SK-MEL-5 (cell line): ENCODE measurements at regions not wholly inside any gene's neighbourhood (a gene's known extent, or its start where the extent isn't known, plus 50 kb on each side); places are given as distances from the start of the nearest gene placed in this dataset.
"Not testable (repeated sequence)": the region's sequence is repeated elsewhere in the genome, so short reads cannot be mapped to it uniquely, and the experiment has no call there.

Source experiments
- DNase-seq: peaks from one replicate; pipeline ENCODE4 v3.0.0-alpha.2; 2016; ENCODE audit warnings: low read depth, low spot score
- in situ Hi-C: cut with HindIII; loops from 2 replicates; pipeline ENCODE4 v1.10.0; 2016; ENCODE audit warnings: low sequenced_read_pairs, high pct_unique_total_duplicates, low pct_unique_long_range_greater_than_20kb

DNA sequence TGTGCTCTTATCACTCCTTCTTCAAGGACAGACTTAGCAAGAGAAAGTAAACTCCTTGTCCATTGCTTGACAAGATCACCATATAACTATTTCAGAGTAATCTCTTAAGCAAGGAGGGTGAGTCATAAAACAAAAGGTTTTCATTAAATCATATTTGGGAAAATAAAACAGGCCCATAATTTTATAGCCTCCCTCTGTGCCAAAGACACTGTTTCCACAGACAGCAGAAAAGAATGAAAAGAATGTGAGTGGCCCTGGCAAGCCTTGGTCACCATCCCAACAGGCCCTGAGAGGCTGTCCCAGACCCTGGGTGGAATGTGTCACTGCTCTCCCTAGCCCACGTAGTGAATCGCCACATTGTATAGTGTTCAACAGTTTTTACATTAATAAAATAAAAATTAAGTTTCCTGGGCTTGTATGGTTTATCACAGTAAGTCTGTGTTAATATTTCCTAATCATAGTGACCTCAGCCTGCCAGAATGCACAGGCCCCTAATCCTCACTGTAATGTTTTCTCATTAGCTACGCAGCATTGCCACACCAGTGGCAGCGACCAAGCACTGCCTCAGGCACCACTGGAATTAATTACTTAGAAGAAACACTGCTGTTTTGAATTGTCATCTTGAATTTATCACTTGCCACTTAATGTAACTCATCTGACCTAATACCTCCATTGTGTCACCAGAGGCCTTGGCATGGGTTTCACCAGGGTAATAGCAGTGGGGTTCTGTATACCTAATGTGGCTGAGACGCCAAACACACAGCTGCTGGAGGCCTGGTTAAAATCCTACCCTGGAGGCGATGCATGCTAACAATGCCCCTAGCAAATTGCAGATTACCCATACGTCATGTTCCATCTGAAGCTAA lies 401.9 kb downstream of the LNPK start:
- no peak for DNase-seq
- in situ Hi-C loops: no loop called here

DNA sequence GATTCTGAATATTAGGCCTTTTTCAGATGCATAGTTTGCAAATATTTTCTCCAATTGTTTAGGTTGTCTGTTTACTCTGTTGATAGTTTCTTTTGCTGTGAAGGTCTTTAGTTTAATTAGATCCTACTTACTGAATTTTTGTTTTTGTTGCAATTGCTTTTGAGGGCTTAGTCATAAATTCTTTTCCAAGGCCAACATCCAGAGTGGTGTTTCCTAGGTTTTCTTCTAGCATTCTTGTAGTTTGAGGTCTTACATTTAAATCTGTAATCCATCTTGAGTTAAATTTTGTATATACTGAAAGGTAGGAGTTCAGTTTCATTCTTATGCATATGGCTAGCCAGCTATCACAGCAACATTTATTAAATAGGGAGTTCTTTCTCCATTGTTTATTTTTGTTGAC lies 404.8 kb downstream of the LNPK start:
- in situ Hi-C loops: no loop called here
- no peak for DNase-seq

DNA sequence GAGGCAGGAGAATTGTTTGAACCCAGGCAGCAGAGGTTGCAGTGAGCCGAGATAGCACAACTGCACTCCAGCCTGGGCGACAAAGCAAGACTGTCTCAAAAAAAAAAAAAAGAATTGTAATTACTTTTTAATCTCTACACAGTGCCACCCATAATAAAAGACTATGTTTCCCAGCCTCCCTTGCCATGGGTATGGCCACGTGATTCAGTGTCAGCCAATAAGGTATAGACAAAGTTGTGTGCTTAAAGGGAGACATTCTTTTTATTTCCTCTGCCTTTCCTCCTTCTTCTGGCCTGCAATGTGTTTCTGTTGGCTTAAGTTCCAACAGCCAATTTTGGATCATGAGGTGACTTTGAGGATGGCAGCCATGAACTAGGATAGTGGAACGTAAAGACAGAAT lies 406.9 kb downstream of the LNPK start:
- no peak for DNase-seq
- in situ Hi-C loops: no loop called here

DNA sequence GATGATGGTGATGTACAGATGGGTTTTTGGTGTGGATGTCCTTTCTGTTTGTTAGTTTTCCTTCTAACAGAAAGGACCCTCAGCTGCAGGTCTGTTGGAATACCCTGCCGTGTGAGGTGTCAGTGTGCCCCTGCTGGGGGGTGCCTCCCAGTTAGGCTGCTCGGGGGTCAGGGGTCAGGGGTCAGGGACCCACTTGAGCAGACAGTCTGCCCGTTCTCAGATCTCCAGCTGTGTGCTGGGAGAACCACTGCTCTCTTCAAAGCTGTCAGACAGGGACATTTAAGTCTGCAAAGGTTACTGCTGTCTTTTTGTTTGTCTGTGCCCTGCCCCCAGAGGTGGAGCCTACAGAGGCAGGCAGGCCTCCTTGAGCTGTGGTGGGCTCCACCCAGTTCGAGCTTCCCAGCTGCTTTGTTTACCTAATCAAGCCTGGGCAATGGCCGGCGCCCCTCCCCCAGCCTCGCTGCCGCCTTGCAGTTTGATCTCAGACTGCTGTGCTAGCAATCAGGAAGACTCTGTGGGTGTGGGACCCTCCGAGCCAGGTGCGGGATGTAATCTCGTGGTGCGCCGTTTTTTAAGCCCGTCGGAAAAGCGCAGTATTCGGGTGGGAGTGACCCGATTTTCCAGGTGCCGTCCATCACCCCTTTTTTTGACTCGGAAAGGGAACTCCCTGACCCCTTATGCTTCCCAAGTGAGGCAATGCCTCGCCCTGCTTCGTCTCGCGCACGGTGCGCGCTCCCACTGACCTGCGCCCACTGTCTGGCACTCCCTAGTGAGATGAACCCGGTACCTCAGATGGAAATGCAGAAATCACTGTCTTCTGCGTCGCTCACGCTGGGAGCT lies 408.2 kb downstream of the LNPK start:
- in situ Hi-C loops, DNase-seq: not testable (repeated sequence)

DNA sequence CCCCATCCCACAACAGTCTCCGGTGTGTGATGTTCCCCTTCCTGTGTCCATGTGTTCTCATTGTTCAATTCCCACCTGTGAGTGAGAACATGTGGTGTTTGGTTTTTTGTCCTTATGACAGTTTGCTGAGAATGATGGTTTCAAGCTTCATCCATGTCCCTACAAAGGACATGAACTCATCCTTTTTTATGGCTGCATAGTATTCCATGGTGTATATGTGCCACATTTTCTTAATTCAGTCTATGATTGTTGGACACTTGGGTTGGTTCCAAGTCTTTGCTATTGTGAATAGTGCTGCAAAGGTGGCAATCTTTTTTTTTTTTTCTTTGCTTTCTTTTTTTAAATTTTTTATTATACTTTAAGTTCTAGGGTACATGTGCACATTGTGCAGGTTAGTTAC lies 406.7 kb upstream of the ATP5MC3 start:
- in situ Hi-C loops: not testable (repeated sequence)

DNA sequence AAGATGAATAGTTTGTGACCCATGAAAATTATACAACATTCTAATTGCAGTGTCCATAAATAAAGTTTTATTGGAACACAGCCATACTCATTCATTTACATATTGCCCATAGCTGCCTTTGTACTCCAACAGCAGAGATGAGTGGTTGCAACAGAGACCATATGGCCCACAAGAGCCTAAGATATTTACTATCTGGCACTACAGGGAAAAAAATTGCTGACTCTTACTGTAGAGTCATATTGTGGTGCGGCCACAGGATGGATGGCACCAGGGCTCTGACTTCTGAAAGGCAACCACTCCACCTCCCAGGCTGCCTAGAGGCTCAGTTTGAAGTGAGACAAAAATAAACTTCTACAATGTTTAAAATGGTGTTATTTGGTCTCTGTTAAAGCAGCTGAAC lies 404.0 kb upstream of the ATP5MC3 start:
- DNase-seq: no peak
- in situ Hi-C loops: no loop called here

More for the DNA sequence above, 406.7 kb upstream of the ATP5MC3 start:
- DNase-seq: not testable (repeated sequence)

DNA sequence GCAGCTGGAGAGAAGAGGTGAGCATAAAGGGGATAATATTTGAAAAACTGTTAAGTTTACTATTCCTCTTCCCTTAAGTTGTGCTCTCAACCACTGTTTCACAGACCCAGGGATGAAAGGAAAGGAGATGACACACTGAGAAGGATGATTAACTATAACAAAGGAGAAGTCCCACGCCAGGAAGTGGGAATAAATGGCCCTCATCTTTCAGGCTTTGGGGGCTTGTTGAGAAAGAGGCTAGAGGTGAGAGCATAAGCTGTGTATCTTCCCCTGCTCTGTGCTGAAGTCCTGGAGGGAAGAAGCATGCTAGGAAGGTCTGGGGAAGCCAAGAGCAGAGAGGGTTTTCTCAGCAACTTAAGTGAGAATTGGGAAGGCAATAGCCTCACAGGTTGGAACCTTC lies 399.1 kb upstream of the ATP5MC3 start:
- no peak for DNase-seq
- in situ Hi-C loops: no loop called here

DNA sequence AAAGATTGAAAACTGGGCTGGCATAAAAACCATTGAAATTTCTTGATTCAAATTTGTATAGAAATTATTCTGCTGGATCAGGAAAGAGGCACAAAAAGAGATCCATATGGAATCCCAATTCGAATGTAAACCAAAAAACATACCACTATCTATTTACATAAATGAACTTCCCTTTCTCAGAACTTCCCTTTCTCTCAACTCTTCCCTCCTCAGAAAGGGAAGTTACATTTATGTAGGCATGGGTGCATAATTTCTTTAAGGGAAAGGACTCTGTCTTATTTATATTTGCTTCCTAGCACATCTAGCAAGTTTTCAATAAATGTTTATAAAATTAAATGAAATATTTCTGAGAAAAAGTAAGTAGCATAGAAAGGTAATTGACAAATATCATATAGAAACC lies 398.1 kb upstream of the ATP5MC3 start:
- in situ Hi-C loops: no loop called here
- no peak for DNase-seq

DNA sequence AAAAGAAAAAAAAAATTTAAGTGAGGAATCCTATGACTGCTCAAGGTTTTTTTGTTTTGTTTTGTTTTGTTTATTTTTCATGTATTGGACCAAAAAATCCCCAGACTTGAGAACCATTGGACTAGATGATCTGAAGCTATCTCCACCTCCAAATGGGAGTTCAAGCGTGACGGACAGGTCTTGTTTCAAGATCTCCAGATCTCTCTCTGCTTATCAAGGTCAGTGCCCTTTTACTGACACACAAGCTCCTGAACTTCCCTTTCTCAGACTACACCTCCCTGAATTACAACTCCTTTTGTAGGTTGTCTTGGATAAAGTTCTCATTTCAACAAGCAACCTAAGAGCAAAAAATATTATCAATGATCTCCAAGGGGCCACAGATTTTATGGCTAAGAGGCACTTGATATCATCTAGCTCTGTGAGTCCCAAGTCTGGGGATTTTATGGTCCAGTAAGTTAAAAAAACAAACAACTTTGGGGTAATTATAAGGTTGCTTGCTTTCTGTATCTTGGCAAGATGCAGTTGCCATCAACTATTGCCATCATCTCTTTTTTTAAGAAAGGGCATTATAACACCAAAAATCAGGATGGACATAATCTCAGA lies 396.0 kb upstream of the ATP5MC3 start:
- no peak for DNase-seq
- in situ Hi-C loops: no loop called here

DNA sequence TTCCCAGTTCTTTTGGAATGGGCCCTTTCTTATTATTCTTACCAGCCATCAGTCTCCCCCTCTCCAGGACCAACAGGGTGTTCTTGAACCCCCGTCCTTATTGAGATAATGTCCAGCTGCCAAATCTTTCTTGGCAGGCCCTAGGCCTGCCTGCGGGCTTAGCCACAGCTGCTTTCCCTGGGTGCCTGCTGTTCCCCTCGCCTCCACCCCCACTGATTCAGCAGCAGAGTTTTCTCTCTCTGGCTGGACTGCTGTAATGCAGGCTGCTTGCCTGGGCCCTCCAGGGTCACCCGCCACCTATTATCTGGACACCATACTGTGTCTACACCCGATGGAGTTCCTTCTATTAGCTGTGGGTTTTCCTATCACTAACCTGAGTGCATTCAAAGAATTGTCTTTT lies 395.4 kb upstream of the ATP5MC3 start:
- in situ Hi-C loops: no loop called here
- no peak for DNase-seq

DNA sequence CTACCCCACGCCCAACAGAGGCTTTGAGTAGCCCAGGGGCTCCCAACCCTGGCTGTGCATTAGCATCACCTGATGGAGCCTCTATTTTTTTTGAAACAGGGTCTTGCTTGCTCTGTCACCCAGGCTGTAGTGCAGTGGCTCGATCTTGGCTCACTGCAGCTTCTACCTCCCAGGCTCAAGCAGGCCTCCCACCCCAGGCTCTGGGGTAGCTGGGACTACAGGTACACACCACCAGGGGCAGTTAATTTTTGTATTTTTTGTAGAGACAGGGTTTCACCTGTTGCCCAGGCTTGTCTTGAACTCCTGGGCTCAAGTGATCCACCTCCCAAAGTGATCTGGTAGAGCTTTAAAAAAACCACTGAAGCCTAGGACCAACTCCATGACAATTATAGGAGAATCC lies 394.8 kb upstream of the ATP5MC3 start:
- in situ Hi-C loops: no loop called here
- DNase-seq: no peak

DNA sequence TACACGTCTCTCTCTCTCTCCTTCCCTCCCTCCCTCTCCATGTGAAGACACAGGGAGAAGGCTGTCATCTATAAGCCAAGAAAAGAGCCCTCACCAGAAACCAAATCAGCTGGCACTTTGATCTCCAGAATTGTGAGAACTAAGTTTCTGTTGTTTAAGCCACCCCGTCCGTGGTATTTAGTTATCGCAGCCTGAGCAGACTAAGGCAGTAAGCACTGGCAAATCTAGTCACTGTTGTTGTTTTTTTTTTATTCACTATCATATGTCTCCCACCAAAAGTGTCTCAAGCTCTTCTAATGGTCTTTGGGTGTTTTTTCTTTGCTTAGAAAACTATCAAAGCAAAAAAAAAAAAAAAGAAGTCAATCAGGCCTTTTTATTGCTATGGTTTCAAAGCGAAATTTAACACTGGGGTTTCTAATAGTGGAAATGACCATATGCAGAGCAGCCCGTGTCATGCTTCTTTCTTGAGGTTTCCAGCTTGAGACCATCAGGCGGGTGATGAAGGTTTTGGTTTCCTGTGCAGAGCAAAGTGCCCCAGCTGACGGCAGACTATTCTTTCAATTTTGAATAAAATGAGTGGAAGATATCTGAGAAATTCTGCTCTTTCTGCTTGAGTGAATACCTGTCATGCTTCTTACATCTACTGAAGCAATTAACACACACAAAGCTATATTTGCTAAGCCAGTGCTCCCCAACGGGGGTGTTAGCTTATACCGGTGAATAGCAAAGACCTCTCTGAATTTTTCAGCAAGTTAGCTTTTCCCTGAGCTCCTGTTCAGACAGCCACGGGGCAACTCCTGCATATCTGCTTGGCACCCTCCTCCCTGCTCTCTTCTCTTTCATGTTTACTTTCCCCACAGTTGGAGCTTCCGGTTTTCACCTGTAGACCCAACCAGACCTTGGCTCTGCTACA lies 394.1 kb upstream of the ATP5MC3 start:
- DNase-seq: no peak
- in situ Hi-C loops: no loop called here

DNA sequence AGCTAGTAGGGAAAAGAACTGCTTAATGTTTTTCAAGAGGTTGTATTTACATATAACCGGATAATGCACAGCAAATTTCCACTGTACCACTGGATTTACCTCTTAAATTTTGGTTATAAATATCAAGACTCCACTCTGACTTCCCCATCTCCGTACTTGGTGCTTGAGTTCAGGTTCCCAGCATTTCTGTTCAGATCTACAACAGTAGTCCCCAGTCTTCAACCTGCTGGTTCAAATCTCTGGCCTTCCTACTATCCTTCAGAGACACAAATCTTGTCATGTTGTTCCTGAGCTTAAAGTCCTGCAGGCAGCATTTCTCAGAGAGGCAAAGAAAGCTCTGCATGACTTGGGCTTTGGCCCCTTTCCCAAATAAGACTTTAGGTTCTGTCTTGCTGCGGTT lies 392.6 kb upstream of the ATP5MC3 start:
- DNase-seq: no peak
- in situ Hi-C loops: no loop called here

DNA sequence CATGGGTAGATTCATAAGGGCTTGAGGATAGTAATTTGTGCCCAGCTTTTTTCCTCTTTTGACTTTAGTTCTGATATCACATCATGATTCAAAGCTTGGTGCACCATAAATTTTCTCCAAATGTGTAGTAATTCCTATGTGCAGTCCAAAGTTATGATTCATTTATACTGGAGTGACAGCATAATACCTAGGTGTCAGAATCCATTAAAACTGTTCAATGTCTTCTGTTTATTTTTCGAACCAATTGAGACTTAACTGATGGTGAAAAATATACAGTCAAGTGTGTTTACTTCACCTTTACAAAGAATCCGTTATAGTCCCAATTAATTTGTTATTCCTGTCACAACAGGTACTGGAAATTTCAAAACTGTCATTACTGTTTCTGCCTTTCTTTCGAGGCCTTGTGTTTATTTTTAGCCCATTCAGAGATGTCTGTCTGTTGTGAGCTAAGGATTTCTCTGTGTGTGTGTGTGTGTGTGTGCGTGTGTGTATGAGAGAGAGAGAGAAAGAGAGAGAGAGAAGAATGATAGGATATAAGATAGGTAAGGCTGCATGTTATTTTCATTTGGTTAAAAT lies 389.7 kb upstream of the ATP5MC3 start:
- in situ Hi-C loops: no loop called here
- DNase-seq: no peak

DNA sequence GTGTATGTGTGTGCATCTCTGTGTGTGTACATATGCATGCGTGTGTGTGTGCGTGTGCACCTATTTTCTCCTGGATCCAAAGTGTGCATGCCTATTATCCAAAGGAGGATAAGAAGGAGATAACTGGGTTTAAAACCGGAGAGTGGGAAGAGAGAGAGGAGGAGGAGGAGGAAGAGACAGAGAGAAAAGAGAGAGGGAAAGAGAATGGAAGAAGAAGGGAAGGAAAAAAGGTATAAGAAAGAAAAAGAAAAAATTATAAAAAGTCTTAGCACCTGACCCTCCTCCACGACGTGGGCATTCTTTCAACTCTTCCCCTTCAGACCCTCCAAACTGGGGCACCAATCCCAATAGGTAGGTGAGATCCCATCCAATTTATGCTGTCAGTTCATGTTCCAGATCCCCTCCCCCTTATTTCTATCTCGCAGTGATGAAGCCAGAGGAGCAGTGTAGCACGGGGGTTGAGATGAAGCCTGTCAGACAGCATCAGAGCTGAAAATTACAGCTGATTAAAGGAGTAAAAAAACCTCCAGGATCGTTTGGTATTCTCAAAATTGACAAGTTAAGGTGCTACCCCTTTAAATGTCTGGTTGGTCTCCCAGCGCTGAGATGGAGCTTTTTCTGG lies 386.7 kb upstream of the ATP5MC3 start:
- no peak for DNase-seq
- in situ Hi-C loops: no loop called here

DNA sequence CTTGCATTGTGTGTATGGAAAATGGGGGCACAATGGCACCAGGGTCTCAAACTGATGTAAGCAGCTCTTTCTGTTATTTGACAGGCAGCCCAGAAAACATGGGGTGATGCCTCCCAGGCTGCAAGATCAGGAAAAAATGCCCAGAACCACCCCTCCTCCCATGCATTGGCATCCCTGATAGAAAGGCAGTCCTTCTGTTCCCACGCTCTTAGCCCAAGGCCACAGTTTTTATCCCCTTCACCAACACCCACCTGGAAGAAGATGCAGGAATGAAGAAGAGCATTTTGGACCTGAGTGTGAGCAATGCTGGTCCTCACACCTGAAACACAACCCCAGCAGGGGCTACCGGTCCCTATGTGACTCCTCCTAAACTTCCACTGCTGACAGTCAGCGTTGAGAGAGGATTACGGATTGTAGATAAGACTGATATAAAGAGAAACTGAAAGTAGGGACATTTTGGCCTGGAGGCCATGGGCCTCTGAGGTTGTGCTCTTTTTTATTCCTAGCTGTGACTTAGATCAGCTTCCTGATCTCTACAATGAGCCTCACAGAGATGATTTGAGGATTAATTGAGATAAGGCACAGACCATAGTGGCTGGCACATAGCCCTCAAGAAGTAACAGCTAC lies 386.0 kb upstream of the ATP5MC3 start:
- in situ Hi-C loops: no loop called here
- no peak for DNase-seq
